GM19035 (cell line): ENCODE measurements at regions not wholly inside any gene's neighbourhood (a gene's known extent, or its start where the extent isn't known, plus 50 kb on each side); places are given as distances from the start of the nearest gene placed in this dataset.

ENCODE experiments used
- ATAC-seq: cut with Tn5 transposase; IDR thresholded peaks from one replicate; pipeline ENCODE4 v1.9.1; 2021; ENCODE audit not compliant: unreplicated experiment

DNA sequence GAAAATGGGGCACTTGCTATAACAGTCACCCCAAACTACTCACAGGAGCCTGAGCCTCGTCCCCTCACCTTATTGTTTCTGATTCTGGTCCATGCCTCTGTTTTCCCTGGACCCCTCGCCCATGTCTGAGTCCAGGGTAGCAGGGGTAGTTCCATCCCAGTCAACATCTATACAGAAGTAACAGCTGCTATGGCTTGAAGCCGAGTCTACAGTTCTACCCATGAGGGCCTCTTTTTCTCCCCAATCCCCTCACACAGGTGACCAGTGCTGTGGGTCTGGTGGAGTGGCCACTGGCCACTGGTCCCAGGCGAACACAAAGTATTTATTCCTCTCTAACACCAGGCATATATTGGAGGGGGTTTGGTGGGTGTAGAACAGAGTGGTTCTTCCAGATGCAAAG, 116.4 kb downstream of the ZNF280B start:
- ATAC-seq, result no peak

DNA sequence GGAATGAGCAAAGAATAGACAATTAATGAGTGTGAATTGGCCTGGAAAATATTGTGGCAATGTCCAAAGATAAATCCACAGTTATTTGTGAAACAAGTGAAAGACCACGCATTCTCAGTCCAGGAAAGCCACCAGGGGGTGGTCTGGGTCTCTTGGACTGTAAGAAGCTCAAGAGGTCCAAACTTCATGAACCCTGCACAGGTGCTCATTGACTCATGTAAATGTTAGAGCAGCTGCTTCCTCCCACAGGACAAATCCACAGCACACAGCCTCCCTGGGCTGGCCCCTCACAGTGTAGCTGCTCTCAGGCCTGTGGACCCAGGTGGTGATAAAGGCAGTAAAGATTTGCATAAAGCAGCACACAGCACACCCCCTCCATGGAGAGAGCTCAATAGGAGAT, 114.0 kb downstream of the ZNF280B start:
- ATAC-seq, result no peak

DNA sequence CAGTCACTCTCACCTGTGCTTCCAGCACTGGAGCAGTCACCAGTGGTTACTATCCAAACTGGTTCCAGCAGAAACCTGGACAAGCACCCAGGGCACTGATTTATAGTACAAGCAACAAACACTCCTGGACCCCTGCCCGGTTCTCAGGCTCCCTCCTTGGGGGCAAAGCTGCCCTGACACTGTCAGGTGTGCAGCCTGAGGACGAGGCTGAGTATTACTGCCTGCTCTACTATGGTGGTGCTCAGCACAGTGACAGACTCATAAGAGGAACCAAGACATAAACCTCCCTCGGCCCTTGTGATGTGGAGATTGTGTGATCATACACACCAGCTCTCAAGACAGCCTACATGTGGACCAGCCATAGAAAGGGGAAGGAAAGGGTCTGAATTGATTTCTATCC, 113.3 kb downstream of the ZNF280B start:
- no peak for ATAC-seq

DNA sequence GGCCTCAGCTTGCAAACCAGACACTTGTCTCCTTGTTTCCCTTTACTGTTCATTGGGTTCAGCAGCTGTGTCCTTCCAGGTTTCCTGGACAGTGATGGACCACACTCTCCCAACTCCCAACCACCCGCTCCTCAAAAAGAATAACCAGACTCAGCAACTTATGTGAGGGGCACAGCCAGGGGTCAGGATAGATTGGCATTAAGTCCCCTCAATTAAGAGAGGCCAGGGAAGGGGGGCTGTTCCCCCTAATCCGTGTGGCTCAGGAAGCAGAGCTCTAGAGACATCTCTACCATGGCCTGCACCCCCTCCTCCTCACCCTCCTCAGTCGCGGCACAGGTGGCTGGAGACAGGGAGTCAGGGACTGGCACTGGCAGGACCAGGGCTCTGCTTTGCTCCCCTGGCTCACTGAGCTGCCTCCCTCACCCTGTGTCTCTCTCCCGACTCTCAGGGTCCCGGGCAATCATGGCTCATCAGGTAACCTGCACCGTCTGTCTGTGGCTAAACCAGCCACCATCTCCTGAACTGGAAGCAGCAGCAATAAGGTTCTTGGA, 111.7 kb downstream of the ZNF280B start:
- no peak for ATAC-seq

DNA sequence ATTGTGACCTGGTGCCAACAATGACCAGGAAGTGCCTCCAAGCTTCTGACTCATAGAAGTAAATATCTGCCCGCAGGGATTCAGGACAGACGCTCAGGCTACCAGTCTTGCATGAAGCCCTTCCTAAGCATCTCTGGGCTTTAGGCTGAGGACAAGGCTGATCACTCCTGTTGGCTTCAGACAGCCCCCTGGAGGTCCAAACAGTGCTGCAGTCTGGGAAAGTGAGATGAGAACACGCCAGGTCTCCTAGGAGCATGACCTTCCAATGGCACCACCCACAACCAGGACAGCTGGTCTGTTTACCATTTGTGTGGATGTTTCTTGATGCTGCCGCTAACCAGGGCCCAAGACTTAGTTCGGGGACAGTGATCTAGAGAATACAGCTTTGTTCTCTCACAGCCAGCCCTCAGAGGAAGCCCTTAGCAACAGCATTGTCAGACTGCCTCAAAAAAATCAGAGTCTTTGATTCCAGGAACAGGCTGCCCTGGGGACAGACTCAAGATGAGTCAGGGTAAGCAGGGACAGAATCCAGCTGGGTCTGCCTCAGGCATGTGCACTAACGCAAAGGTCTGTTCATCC, 111.2 kb downstream of the ZNF280B start:
- ATAC-seq, result no peak

DNA sequence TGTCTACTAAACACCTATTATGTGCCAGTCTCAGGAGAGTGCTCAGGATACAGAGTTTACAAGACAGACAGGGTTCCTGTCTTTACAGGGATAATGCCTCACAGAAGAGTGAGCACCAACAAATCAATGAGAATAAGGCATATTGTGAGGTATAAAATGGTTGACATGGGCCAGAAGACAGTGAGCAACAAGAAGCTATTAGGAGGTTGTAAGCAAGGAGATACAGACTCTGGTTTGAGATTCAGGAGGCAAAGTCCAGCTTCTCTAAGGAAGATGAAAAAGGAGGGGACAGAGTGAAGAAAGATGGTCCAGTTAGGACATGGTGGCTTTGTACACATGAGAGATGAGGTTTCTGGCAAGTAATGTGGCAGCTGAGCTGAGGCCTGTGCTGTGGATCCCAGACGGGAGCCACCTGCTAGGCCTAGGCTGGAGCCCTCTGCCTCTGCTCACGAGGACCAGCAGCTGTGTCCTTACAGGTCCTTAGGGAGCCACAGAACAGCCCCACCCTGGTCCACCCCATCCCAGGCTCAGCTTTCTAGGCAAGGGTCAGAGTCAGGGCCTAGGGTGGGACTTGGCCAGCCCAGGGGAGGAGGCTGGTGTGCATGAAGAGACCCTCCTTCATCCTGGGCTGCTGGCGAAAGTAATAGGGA, 110.5 kb downstream of the ZNF280B start:
- no peak for ATAC-seq

DNA sequence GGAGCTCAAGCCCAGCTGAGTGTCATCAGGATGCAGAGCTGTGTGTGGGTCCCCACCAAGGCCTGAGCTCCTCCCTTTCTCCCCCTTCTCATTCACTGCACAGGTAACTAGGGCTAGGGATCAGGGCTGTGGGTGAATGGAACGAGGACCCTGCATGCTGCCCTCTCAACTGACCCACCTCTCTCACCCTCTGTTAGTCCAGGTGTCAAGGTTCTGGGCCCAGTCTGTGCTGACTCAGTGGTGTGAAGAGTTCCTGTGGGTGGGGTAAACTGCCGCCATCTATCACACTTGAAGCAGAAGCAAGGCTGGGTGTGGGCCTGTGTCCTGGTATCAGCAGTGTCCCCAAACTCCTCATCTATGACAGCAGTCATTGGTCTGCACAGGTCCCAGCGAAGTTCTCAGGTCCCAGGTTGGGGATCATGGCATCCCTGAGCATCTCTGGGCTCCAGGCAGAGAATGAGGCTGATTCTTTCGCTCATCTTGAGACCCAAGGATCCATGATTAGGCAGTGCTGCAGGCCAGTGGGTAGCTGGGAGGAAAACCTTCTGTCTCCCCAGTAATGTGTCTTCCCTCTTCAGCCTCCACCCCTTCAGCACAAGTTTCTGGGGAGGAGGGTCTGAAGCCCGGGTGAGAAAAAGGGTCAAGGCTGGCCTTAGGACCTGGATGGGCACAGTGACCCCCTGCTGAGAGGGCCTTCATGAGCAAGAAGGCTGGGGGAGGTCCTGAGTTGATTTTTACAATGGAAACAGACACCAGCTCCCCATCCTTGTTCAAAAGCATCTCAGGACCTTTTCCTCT, 109.8 kb downstream of the ZNF280B start:
- no peak for ATAC-seq

DNA sequence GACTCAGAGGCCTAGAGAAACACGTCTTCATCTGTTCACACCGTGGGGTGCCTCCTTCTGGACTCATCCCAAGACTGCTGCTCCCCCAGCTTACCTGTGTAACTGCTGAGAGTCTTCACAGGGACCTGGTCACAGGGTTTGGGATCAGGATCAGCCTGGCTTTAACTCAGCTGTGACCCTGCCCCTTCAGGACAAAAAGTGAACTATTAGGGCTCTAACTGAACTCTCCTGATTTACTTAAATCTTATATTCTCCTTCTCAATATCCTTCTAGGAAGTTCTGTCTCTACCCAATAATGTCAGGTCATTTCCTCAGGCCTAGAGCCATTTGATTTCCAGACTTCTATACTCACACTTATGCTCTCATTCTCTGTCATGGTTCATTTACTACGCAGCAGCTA, 108.4 kb downstream of the ZNF280B start:
- no peak for ATAC-seq

DNA sequence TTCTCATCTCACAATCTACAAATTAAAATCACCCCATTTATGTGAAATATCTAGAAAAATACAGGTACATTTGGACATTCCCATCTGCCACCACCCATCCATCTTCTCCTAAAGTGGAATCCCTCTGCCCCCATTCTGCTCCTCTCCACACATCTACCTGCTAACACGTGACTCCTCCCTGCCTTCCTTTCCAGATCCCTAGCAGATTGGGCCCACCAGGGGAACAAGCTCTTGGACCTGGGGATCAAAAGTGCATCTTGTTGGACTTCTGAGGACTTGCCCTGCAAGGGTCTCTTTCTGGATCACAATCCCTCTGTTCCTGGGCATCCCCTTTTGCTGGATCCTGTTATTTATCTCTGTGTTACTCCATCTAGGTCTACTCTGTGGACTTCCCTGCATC, 107.6 kb downstream of the ZNF280B start:
- no peak for ATAC-seq

DNA sequence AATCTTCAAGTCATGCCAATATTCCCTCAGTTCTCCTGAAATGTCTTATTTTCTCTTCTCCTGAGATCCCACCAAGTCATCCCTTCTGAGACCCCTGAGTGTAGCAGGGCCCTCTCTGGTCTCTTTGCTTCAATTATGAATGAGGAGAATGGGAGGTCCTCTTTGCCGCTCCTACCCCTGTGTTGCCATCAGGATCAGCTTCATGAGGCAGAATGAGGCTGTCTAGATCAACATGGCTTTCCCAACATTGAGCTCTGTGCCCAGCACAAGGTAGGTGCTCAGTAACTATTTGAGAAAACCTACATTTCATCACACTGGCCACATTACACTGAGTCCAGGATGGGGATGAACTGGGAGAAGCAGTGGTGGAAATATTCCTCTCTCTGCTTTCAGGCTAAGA, 107.2 kb downstream of the ZNF280B start:
- no peak for ATAC-seq

DNA sequence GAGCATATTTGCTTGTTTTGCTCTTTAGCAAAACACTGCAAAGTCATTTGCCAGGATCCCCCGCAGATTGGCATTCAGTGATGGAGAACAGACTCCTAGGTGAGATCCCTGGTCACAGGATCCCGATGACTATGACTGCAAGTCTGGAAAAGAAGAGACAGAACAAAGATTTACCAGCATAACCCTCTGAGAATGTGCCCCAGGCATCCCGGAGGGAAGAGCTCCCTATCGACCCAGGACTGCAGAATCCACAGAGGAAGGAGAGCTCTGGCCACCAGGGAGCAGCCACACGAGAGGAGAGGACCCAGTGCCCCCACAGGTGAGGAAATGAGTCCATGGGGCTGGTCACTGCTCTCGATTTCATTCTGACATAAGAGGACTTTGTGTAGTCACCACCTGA, 105.2 kb downstream of the ZNF280B start:
- no peak for ATAC-seq

DNA sequence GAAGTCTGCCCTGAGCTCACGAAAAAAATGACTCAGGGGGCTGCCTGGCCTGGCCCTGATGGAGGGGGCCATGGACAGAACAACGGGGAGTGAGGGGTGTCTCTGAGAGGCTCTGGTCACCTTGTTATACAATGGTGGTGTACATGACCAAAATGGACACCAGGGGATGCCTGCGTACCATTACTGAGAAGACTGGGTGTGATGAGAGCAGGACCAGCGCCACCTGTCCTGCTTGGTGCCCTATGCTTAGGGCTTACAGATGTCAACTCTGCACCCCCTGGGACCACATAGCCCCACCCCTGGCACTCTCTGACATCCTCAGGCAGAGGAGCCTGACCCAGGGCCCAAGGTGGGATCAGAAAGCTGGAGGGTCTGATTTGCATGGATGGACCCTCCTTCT, 104.8 kb downstream of the ZNF280B start:
- ATAC-seq, result no peak

DNA sequence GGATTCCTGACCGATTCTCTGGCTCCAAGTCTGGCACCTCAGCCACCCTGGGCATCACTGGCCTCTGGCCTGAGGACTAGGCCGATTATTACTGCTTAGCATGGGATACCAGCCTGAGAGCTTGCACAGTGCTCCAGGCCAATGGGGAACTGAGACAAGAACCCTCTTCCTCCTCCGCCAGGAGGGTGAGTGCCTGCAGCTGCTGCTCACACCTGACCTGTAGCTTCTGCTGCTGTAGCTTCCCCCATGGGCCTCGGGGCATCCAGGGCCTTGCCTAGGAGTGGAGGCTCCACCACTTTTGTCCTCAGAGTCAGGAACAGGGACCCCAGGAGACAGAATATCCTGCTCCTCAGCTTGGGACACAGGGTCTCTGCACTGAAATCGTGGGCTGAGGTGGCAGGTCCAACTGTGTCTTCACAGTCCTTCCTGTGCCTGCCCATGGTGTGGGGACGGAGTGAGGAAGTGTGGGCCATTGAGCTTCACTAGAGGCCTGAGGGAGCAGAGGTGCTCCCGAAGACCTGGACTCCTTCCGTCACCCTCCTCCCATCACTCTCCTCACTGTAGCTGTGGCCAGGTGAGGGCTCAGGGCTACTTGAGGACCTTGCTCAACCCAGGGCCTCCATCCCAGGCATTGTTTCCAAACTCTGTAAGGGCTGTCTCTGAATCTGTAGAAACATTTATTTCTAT, 103.8 kb downstream of the ZNF280B start:
- ATAC-seq, result no peak

DNA sequence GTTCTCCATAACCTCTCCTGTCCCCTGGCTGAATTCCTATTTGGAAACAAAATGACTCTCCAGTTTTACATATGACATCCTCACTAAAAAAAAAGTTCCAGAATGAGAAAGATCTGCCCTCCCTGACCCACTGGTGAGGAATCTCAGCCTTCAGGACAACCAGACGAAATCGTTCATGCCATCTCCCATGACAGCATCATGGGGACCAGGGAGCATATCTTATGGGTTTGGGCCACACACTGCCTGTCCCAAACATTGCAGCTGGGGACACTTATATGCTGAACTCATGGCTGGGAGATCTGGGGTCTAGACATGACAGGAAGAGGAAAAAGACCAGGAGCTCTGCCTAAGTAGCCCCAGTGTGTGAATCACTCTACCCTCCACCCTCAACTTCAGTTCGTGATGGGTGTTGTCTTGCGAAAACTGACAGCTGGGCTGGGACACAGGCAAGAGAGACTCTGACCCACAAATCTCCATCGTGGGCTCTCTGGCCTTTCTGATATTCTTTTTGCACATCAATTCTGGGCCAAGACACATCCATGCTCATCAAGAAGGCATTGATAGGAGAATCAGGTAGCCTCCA, 102.0 kb downstream of the ZNF280B start:
- ATAC-seq, result no peak

DNA sequence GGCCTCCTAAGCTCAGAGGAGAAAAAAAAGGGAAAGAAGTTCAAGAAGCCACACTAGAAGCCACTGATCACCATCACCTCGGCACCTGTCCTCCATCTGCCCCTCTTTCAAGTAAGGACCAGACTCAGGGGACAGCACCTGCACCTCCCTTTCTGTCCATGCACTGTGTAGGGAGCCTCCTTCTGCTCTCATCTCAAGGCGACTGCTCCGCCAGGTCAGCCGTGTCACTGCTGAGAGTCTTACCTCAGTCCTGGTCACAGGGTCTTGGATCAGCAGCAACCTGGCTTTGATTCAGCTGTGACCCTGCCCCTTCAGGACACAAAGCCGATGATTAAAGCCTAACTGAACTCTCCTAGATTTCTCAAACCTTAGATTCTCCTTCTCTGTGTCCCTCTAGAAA, 101.5 kb downstream of the ZNF280B start:
- no peak for ATAC-seq

DNA sequence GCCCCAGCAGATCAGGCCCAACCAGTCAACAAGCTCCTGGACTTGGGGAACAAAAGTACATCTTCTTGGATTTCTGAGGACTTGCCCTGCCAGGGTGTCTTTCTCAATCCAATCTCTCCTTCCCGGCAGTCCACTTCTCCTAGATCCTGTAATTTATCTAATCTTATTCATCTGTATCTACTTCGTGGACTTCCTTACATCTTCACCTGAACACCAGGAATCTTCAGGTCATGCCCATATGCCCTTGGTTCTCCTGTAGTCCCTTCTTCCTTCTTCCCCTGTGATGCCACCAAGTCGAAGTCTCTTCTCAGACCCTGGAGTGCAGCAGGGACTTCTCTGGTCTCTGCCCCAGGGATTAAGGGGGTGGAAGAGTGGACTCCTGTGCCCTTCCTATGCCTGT, 100.3 kb downstream of the ZNF280B start:
- no peak for ATAC-seq

DNA sequence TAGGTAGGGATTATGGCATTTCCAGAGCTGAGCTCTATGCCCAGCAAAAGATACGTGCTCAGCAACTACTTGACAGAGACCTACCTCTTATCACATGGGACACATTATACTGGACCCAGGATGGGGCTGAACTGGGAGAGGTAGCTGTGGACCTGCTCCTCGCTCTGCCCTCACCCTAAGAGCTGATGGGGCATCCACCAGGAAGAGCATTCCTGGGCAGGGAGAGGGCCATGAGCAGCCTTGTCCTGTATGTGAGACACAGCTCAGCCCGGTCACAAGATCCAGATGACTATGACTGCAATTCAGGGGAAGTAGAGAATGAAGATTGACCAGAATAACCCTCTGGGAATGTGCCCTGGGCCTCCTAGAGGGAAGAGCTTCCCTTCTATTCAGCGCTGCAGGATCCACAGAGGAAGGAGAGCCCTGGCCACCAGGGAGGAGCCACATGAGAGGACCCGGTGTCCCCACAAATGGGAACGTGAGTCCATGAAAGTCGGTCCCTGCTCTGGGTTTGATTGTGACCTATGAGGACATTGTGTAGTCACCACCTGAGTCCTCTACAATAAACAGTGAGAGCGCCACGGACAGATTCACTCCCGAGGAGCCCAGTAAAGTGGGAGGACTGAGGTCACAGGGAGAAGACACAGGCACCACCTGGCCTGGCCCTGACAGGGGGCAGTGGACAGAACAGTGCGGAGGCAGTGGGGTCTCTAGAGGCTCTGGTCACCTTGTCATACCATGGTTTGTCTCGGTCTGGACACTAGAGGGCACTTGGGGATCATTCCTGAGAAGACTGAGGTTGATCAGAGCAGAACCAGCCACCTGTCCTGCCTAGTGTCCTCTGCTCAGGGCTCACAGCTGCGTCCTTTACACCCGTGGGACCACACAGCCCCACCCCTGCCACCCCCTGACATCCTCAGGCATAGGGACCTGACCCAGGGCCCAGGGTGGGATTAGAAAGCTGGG, 99.5 kb downstream of the ZNF280B start:
- ATAC-seq, result no peak

DNA sequence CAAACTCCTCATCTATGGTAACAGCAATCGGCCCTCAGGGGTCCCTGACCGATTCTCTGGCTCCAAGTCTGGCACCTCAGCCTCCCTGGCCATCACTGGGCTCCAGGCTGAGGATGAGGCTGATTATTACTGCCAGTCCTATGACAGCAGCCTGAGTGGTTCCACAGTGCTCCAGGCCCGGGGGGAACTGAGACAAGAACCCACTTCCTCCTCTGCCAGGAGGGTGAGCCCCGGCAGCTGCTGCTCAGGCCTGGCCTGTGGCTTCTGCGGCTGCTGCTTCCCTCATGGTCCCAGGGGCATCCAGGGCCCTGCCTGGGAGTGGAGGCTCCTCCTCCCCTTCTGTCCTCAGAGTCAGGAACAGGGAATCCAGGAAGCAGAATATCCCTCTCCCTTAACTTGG, 98.4 kb downstream of the ZNF280B start:
- ATAC-seq, result no peak

DNA sequence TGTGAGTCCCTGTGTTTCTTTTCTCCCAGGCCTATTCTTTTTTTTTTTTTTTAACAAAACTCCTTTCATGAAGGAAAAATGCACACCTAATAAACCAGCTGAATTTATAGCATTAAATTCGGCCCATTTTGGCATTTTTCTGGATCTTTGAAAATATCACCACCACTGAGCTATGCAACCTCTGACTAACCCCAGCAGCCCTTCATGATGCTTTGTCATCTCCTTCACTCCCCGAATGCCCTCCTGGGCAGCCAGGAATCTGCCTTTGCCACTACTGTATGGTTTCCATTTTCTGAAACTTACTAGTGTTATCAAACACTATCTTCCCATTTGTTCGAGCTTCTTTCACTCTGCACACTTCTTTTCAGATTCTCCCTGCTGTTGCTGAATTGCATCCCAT, 97.9 kb downstream of the ZNF280B start:
- ATAC-seq, result no peak

DNA sequence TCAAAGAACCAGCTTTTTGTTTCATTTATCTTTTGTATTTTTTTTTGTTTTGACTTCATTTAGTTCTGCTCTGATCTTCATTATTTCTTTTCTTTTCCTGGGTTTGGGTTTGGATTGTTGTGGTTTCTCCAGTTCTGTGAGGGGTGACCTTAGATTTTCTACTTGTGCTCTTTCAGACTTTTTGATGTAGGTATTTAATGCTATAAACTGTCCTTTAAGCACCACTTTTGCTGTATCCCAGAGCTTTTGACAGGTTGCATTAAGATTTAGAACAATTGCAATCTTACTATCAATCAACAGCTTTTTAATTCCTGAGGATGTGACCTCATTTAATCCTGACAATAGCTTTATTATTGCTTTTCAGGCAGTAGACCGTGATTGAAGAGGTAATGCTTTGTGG, 94.3 kb downstream of the ZNF280B start:
- ATAC-seq, result no peak
